ENCODE measurements at regions not wholly inside any gene's neighbourhood (a gene's known extent, or its start where the extent isn't known, plus 50 kb on each side); places are given as distances from the start of the nearest gene placed in this dataset.

DNA sequence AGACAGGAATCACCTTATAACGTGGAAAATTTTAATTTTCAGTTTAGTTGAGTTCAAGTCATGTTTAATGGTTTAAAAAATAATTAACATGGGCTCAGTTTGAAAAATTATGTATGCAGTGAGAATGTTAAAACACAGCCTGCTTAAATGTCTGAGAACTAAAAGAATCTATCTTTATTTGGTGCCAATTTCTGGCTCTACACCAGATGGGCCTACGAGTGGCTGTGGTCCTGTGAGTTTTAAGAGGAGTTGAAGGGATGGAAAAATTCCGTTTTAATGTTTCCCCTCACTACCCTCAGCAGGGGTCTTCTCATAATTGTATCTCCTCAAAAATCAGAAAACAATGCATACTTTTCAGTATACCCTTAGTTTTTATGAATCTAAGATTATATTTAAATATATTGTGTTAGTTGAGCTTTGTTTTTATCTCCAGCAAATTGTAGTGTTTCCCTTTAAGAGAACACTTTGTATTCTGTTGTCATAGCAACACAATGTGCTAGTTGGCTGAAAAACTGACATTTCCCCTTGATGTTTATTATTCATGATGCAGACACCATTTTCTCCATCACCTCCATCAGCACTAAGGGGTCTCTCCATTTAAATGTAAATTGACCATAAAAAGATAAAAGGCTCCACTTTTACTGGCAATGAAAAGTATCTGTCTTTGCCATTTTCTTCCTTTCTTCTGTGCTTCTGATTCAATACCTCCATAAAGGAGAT is 393.5 kb upstream of the GRIA3 start:
- TF ChIP-seq, protein P1, sequence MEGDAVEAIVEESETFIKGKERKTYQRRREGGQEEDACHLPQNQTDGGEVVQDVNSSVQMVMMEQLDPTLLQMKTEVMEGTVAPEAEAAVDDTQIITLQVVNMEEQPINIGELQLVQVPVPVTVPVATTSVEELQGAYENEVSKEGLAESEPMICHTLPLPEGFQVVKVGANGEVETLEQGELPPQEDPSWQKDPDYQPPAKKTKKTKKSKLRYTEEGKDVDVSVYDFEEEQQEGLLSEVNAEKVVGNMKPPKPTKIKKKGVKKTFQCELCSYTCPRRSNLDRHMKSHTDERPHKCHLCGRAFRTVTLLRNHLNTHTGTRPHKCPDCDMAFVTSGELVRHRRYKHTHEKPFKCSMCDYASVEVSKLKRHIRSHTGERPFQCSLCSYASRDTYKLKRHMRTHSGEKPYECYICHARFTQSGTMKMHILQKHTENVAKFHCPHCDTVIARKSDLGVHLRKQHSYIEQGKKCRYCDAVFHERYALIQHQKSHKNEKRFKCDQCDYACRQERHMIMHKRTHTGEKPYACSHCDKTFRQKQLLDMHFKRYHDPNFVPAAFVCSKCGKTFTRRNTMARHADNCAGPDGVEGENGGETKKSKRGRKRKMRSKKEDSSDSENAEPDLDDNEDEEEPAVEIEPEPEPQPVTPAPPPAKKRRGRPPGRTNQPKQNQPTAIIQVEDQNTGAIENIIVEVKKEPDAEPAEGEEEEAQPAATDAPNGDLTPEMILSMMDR (IDR thresholded peaks at IDR 0.05; ENCODE audit: low read depth, low read length) = no peak
- no peak for TF ChIP-seq EZH2phosphoT487 (IDR thresholded peaks at IDR 0.05; ENCODE audit: low read depth)
